HAP-1 (cell line): ENCODE measurements at regions not wholly inside any gene's neighbourhood (a gene's known extent, or its start where the extent isn't known, plus 50 kb on each side); places are given as distances from the start of the nearest gene placed in this dataset.

Experiments
- DNase-seq, 2 experiments: peaks; one replicate each; pipeline ENCODE4 v3.0.0-alpha.2; 2016 to 2020; ENCODE audit warnings: low spot score in 2 of 2
- H3K27me3 ChIP-seq: fragments of 250-450 bp; sonication (Bioruptor Pico); 2 replicates; pipeline ENCODE4 v1.5.1; 2020; ENCODE audit warnings: low read depth, mild to moderate bottlenecking, moderate library complexity
- H3K36me3 ChIP-seq: fragments of 250-450 bp; sonication (Bioruptor Pico); replicated peaks from 2 replicates; pipeline ENCODE4 v1.5.1; 2020; ENCODE audit warnings: mild to moderate bottlenecking
- H3K4me1 ChIP-seq: fragments of 250-450 bp; sonication (Bioruptor Pico); 2 replicates; pipeline ENCODE4 v1.5.1; 2020; ENCODE audit warnings: mild to moderate bottlenecking
- H3K4me3 ChIP-seq: fragments of 250-450 bp; sonication (Bioruptor Pico); 2 replicates; pipeline ENCODE4 v1.5.1; 2020; ENCODE audit warnings: mild to moderate bottlenecking, moderate library complexity
- H3K9me3 ChIP-seq: fragments of 250-450 bp; sonication (Bioruptor Pico); 2 replicates; pipeline ENCODE4 v1.5.1; 2020; ENCODE audit warnings: mild to moderate bottlenecking, moderate library complexity
- in situ Hi-C: fragments of 300-500 bp; cut with MboI; formaldehyde crosslinking; loops from 3 replicates; pipeline ENCODE4 v1.14.3; 2020; ENCODE audit warnings: low sequenced_read_pairs, inconsistent platforms, mixed read lengths

DNA sequence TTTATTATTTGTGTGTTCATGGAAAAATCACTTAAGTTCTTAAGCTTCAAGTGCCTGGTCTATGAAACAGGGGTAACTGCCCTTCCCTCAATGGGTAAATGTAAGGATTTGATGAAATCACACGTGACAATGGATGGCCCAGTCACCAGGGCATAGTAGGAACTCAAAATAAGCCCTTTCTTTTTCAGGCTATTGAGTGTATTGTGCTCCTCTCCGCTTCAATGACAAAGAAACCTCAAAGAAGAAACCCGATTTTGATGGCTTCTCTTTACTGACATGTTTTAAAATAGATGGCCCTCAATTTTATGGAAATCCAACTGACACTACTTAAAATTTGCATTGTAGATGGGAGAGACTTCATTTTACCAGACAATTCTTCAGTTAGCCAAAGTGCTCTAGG, 543.5 kb downstream of the OMA1 start:
- no peaks in the 10 kb centered on the region for H3K9me3 ChIP-seq
- DNase-seq: no peak
- in situ Hi-C loops: loop anchor here (25.0 kb wide), 1 partner anchor 1166 kb away; no protein-coding TSS in a partner anchor
- no peaks in the 10 kb centered on the region for H3K27me3 ChIP-seq
- no peaks in the 10 kb centered on the region for H3K4me1 ChIP-seq
- no peaks in the 10 kb centered on the region for H3K36me3 ChIP-seq
- no peak overlapping the region for H3K4me3 ChIP-seq

DNA sequence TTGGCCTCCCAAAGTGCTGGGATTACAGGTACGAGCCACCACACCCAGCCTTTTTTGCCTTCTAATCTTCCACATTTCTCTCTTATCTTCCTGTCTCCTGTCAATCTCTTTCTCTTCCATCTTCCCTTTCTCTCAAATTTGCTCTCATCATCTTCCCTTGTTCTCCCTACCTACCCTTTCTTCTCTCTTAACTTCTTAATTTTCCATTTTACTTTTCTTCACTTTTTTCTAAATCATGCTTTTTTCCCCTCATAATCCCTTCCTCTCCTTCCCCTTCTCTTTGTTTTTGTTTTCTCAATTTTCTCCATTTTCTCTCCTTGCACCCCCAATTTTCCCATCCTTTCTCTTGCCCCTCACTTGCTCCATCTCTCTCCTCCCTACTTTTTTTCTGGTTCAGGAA, 545.7 kb downstream of the OMA1 start:
- H3K4me1 ChIP-seq: no peaks in the 10 kb centered on the region
- no peaks in the 10 kb centered on the region for H3K9me3 ChIP-seq
- no peak overlapping the region for H3K4me3 ChIP-seq
- no peak for DNase-seq
- no peaks in the 10 kb centered on the region for H3K36me3 ChIP-seq
- no peaks in the 10 kb centered on the region for H3K27me3 ChIP-seq
- in situ Hi-C loops: loop anchor here (25.0 kb wide), 1 partner anchor 1164 kb away; no protein-coding TSS in a partner anchor

DNA sequence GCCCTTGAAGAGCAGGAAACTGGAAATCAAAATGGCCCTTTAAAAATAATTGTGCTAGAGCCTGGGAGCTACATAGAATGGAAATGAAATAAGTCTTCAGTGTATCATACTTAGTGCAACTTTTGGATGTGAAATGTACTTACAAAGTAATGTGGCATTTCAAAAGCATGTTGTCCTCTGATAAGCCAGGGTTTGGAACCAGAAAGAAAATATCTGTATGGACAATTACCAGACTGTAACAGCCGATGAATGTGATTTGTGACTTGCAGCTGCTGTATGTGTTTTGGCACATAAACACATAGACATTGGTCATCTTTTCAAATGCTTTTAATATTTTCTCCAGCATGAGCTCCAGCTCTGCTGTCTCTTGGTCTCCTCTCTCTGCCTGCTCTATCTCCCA, 546.4 kb downstream of the OMA1 start:
- Histone ChIP-seq H3K36me3 (no peaks in the 10 kb centered on the region), H3K9me3 (no peaks in the 10 kb centered on the region), H3K4me3 (no peak overlapping the region), H3K4me1 (no peaks in the 10 kb centered on the region), H3K27me3 (no peaks in the 10 kb centered on the region)
- no peak for DNase-seq
- in situ Hi-C loops: loop anchor here (25.0 kb wide), 1 partner anchor 1163 kb away; no protein-coding TSS in a partner anchor

DNA sequence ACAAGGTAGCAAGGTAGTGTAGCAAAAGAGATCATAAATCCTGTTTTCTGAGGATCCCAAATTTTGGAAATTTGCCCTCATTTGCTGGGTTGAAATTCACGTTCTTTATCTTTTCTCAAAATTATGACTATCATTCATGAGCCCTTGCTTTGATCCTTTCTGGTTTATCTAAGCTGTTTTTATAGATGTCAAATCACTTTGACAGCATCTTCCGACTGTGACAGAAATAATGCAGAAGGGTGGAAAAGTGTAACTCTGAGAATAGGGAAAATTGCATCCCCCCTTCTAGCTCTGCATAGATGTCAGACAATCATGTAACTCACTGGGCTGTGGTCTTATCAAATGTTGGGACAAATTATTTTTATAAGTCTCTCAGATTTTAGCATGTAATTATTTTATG, 550.1 kb downstream of the OMA1 start:
- Histone ChIP-seq H3K4me1 (no peaks in the 10 kb centered on the region), H3K27me3 (no peaks in the 10 kb centered on the region), H3K36me3 (no peaks in the 10 kb centered on the region), H3K4me3 (no peak overlapping the region), H3K9me3 (no peaks in the 10 kb centered on the region)
- no peak for DNase-seq
- in situ Hi-C loops: no loop called here

- no peak for DNase-seq
- no peaks in the 10 kb centered on the region for H3K9me3 ChIP-seq
- H3K27me3 ChIP-seq: no peaks in the 10 kb centered on the region
- no peaks in the 10 kb centered on the region for H3K4me1 ChIP-seq
- in situ Hi-C loops: no loop called here
- no peaks in the 10 kb centered on the region for H3K36me3 ChIP-seq
- no peak overlapping the region for H3K4me3 ChIP-seq
Measured at GRCh38 chr1:57991289-57991688, 555.2 kb downstream of the OMA1 start.

DNA sequence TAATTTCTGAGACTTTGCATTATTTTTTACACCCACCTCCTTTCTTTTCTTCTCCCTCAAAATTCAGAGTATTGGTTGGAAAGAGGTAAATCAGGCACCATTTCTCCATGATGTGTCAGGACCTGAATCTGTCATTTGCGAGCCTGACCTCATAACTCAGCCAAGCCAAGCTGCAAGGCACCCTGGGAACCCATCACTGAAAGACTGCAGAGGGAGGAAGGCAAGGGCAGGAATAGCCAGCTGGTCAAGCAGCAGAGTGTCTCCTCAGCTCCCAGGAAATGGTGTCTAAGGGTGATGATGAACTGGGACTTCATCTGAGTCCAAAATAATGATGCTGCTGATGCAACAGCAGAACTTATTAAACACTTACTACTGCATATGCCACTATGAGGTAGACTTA, 556.6 kb downstream of the OMA1 start:
- Histone ChIP-seq H3K9me3 (no peaks in the 10 kb centered on the region), H3K36me3 (no peaks in the 10 kb centered on the region), H3K4me1 (no peaks in the 10 kb centered on the region), H3K4me3 (no peak overlapping the region), H3K27me3 (no peaks in the 10 kb centered on the region)
- in situ Hi-C loops: no loop called here
- no peak for DNase-seq

GRCh38 chr1:57987523-57987922, 559.0 kb downstream of the OMA1 start:
- Histone ChIP-seq H3K27me3 (no peaks in the 10 kb centered on the region), H3K4me3 (no peak overlapping the region), H3K36me3 (no peaks in the 10 kb centered on the region), H3K9me3 (no peaks in the 10 kb centered on the region), H3K4me1 (no peaks in the 10 kb centered on the region)
- no peak for DNase-seq
- in situ Hi-C loops: no loop called here

GRCh38 chr1:57986432-57986831, 560.1 kb downstream of the OMA1 start:
- in situ Hi-C loops: no loop called here
- Histone ChIP-seq H3K4me3 (no peak overlapping the region), H3K36me3 (no peaks in the 10 kb centered on the region), H3K9me3 (no peaks in the 10 kb centered on the region), H3K27me3 (no peaks in the 10 kb centered on the region), H3K4me1 (no peaks in the 10 kb centered on the region)
- no peak for DNase-seq

- no peak for DNase-seq
- in situ Hi-C loops: no loop called here
- Histone ChIP-seq H3K36me3 (no peaks in the 10 kb centered on the region), H3K4me1 (no peaks in the 10 kb centered on the region), H3K4me3 (no peak overlapping the region), H3K9me3 (no peaks in the 10 kb centered on the region), H3K27me3 (no peaks in the 10 kb centered on the region)
Measured at GRCh38 chr1:57984277-57984676, 560.4 kb upstream of the DAB1 start.

DNA sequence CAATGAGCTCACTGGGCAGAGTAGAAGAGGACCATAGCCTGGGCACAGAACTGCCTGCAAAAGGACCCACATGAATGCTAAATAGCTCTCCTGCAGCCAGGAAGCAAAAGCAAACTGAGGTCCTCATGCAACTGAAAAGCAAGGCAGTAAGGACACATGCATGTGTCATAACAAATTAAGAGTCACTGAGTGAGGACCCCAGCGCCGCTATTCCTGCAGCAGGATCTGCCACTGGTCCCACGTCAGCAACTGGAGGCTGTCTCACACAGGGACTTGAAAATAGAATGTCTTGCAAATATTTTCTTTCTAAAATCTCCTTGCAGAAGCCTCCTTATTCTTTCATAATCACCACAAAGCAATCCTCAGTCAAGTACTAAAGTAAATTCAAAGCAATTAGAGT, 559.6 kb upstream of the DAB1 start:
- no peak for DNase-seq
- no peak overlapping the region for H3K4me3 ChIP-seq
- in situ Hi-C loops: no loop called here
- no peaks in the 10 kb centered on the region for H3K36me3 ChIP-seq
- no peaks in the 10 kb centered on the region for H3K9me3 ChIP-seq
- no peaks in the 10 kb centered on the region for H3K4me1 ChIP-seq
- H3K27me3 ChIP-seq: no peaks in the 10 kb centered on the region

- Histone ChIP-seq H3K27me3 (no peaks in the 10 kb centered on the region), H3K4me1 (no peaks in the 10 kb centered on the region), H3K36me3 (no peaks in the 10 kb centered on the region), H3K9me3 (no peaks in the 10 kb centered on the region), H3K4me3 (no peak overlapping the region)
- no peak for DNase-seq
- in situ Hi-C loops: no loop called here
Measured at GRCh38 chr1:57982852-57983251, 559.0 kb upstream of the DAB1 start.

GRCh38 chr1:57976216-57976615, 552.4 kb upstream of the DAB1 start:
- Histone ChIP-seq H3K36me3 (no peaks in the 10 kb centered on the region), H3K4me3 (no peak overlapping the region), H3K9me3 (no peaks in the 10 kb centered on the region), H3K27me3 (no peaks in the 10 kb centered on the region), H3K4me1 (no peaks in the 10 kb centered on the region)
- in situ Hi-C loops: no loop called here
- DNase-seq: no peak

GRCh38 chr1:57968321-57968720, 544.5 kb upstream of the DAB1 start:
- DNase-seq: no peak
- Histone ChIP-seq H3K4me3 (no peak overlapping the region), H3K36me3 (no peaks in the 10 kb centered on the region), H3K9me3 (no peaks in the 10 kb centered on the region), H3K4me1 (no peaks in the 10 kb centered on the region), H3K27me3 (no peaks in the 10 kb centered on the region)
- in situ Hi-C loops: no loop called here

DNA sequence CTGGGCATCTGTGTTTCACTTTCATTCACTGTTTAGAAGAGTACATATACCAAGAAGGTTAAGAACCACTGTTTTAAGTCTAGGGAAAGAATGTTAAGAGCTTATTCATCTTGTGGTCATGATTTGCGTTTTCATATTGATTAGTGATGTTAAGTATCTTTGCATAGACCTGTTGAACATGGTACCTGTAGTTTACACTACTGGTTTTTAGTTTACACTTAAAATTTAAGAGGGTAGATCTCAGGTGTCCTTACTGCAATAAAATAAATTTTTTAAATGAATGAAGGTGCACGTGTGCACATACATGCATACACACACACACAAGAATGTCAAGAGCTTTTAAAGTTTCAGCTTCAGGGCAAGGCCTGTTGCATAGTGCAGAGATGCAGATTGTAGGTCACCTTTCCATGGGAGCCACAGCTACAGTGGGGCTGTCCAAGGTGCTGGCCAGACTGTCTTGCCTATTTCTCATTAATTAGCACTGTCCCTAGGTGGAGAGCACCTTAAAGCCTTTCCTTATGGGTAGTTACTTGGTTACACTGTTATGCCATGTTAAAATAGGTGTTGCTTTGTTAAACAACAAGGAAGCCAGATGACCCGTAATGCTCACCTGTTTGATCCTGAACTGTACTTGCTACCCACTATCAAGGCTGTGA, 543.0 kb upstream of the DAB1 start:
- H3K4me1 ChIP-seq: no peaks in the 10 kb centered on the region
- no peaks in the 10 kb centered on the region for H3K27me3 ChIP-seq
- peak in 1 of 2 experiments; percentile 9 for DNase-seq
- no peaks in the 10 kb centered on the region for H3K9me3 ChIP-seq
- H3K4me3 ChIP-seq: no peak overlapping the region
- H3K36me3 ChIP-seq: no peaks in the 10 kb centered on the region
- in situ Hi-C loops: no loop called here

DNA sequence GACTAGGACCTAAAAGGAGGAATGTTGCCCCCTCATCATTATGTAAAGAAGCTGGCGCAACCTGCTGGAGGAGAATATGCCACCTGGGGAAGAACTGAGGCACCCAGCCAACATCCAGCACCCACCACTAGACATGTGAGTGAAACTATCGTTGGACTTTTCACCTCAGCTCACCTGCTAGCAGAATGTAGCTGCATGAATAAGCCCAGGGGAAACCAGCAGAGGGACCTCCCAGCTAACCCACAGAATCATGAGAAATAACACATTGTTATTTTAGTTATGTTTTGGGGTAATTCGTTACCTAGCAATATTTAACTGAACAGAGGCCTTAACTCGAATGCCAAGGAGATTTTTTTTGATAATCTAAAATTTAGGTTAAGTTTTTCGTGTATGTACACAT, 542.5 kb upstream of the DAB1 start:
- H3K36me3 ChIP-seq: no peaks in the 10 kb centered on the region
- in situ Hi-C loops: no loop called here
- no peaks in the 10 kb centered on the region for H3K27me3 ChIP-seq
- no peak overlapping the region for H3K4me3 ChIP-seq
- no peaks in the 10 kb centered on the region for H3K9me3 ChIP-seq
- no peaks in the 10 kb centered on the region for H3K4me1 ChIP-seq
- DNase-seq: no peak
